ENCODE measurements at regions not wholly inside any gene's neighbourhood (a gene's known extent, or its start where the extent isn't known, plus 50 kb on each side); places are given as distances from the start of the nearest gene placed in this dataset.

DNA sequence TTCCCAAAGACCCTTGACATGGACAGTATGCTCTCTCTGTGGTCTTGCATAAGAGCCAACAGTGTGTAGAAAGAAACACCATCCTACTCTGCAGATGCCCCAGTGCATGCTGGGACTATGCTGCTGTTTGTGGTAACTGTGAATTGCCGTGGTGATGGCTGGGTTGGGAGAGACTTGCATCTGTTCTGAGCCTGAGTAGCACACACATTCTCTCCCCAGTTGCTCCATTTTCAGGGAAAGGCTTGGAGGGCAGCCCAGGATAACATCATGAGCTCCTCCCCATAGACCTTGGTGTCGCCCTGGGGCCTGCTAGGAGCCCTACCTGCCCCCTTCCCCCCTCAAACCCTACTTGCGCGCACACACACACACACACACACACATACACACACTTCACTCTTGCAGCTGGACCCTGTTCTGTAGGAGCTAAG is 120.9 kb upstream of the IPO9 start:
- Histone ChIP-seq H3K9ac (ENCODE audit: low read length in 3 of 3) (no peak overlapping the region), H3K4me3 (ENCODE audit: low read length in 3 of 3) (no peak overlapping the region), H3K27ac (ENCODE audit: low read depth in 2 of 2, low read length in 2 of 2) (no peak overlapping the region), H3K9me3 (ENCODE audit: control insufficient read depth in 2 of 3, insufficient read depth in 1 of 3, low read length in 3 of 3) (no peaks in the 10 kb centered on the region), H3K27me3 (ENCODE audit: control insufficient read depth, insufficient read depth, low read length) (no peaks in the 10 kb centered on the region), H3K36me3 (ENCODE audit: control insufficient read depth in 2 of 3, insufficient read depth in 3 of 3, low read length in 3 of 3) (no peaks in the 10 kb centered on the region), H3K4me1 (ENCODE audit: control insufficient read depth in 2 of 3, insufficient read depth in 2 of 3, low read depth in 1 of 3, low read length in 3 of 3) (peaks cover 0 to 14% (median 9%) of the 10 kb centered on the region in 3 donors)
- DNase-seq, result peak in 1 of 5 donors; percentile 39
- TF ChIP-seq CTCF (IDR thresholded peaks at IDR 0.05; ENCODE audit: borderline replicate concordance, extremely low read depth, insufficient read depth), result no peak
- FAIRE-seq, result no peak
- intact Hi-C loops (cut with DNase I), result loop anchor here (5.0 kb wide), 1 partner anchor 84 kb away; no protein-coding TSS in a partner anchor

GRCh38 chr1:201708691-201709090 is 120.3 kb upstream of the IPO9 start:
- H3K36me3 ChIP-seq (ENCODE audit: control insufficient read depth in 2 of 3, insufficient read depth in 3 of 3, low read length in 3 of 3), result no peaks in the 10 kb centered on the region
- H3K9ac ChIP-seq (ENCODE audit: low read length in 3 of 3), result no peak overlapping the region
- no peaks in the 10 kb centered on the region for H3K9me3 ChIP-seq (ENCODE audit: control insufficient read depth in 2 of 3, insufficient read depth in 1 of 3, low read length in 3 of 3)
- no peak for TF ChIP-seq CTCF (IDR thresholded peaks at IDR 0.05; ENCODE audit: borderline replicate concordance, extremely low read depth, insufficient read depth)
- peaks cover 0 to 13% (median 11%) of the 10 kb centered on the region in 3 donors for H3K4me1 ChIP-seq (ENCODE audit: control insufficient read depth in 2 of 3, insufficient read depth in 2 of 3, low read depth in 1 of 3, low read length in 3 of 3)
- no peak overlapping the region for H3K4me3 ChIP-seq (ENCODE audit: low read length in 3 of 3)
- H3K27ac ChIP-seq (ENCODE audit: low read depth in 2 of 2, low read length in 2 of 2), result no peak overlapping the region
- FAIRE-seq (no peak), DNase-seq (no peak)
- intact Hi-C loops (cut with DNase I), result loop anchor here (5.0 kb wide), 1 partner anchor 84 kb away; no protein-coding TSS in a partner anchor
- no peaks in the 10 kb centered on the region for H3K27me3 ChIP-seq (ENCODE audit: control insufficient read depth, insufficient read depth, low read length)

GRCh38 chr1:201709564-201710295 is 119.2 kb upstream of the IPO9 start:
- Histone ChIP-seq H3K9me3 (ENCODE audit: control insufficient read depth in 2 of 3, insufficient read depth in 1 of 3, low read length in 3 of 3) (no peaks in the 10 kb centered on the region), H3K9ac (ENCODE audit: low read length in 3 of 3) (no peak overlapping the region), H3K36me3 (ENCODE audit: control insufficient read depth in 2 of 3, insufficient read depth in 3 of 3, low read length in 3 of 3) (no peaks in the 10 kb centered on the region), H3K4me3 (ENCODE audit: low read length in 3 of 3) (no peak overlapping the region), H3K27me3 (ENCODE audit: control insufficient read depth, insufficient read depth, low read length) (no peaks in the 10 kb centered on the region), H3K4me1 (ENCODE audit: control insufficient read depth in 2 of 3, insufficient read depth in 2 of 3, low read depth in 1 of 3, low read length in 3 of 3) (peaks cover 0 to 14% (median 9%) of the 10 kb centered on the region in 3 donors), H3K27ac (ENCODE audit: low read depth in 2 of 2, low read length in 2 of 2) (no peak overlapping the region)
- FAIRE-seq, result no peak
- DNase-seq, result peak in 4 of 5 donors; percentile 55 to 85 (median 72)
- intact Hi-C loops (cut with DNase I), result loop anchor here (5.0 kb wide), 1 partner anchor 83 kb away; no protein-coding TSS in a partner anchor
- peak; percentile 91 for TF ChIP-seq CTCF (IDR thresholded peaks at IDR 0.05; ENCODE audit: borderline replicate concordance, extremely low read depth, insufficient read depth)
